Neuronal stem cell (in vitro differentiated cells): ENCODE measurements at regions not wholly inside any gene's neighbourhood (a gene's known extent, or its start where the extent isn't known, plus 50 kb on each side); places are given as distances from the start of the nearest gene placed in this dataset.
"Not testable (repeated sequence)": the region's sequence is repeated elsewhere in the genome, so short reads cannot be mapped to it uniquely, and the experiment has no call there.

Source experiments
- DNase-seq: peaks from one replicate; pipeline ENCODE4 v3.0.0-alpha.2; 2013; ENCODE audit warnings: low spot score
- H2AFZ ChIP-seq: one replicate; pipeline ENCODE4 v1.6.1; 2013; ENCODE audit warnings: mild to moderate bottlenecking, low read length, inconsistent platforms
- H2AK5ac ChIP-seq: 2 replicates; pipeline ENCODE4 v1.6.1; 2013; ENCODE audit warnings: low read depth, mild to moderate bottlenecking, inconsistent platforms, low read length, moderate library complexity, mixed read lengths
- H2BK120ac ChIP-seq: 2 replicates; pipeline ENCODE4 v1.6.1; 2013; ENCODE audit warnings: low read depth, mild to moderate bottlenecking, inconsistent platforms, low read length, moderate library complexity, mixed read lengths
- H2BK12ac ChIP-seq: one replicate; pipeline ENCODE4 v1.6.1; 2013; ENCODE audit warnings: low read length, inconsistent platforms
- H2BK15ac ChIP-seq: 2 replicates; pipeline ENCODE4 v1.6.1; 2013; ENCODE audit warnings: mild to moderate bottlenecking, low read length, inconsistent platforms, mixed read lengths
- H2BK5ac ChIP-seq: one replicate; pipeline ENCODE4 v1.6.1; 2013; ENCODE audit warnings: inconsistent platforms, mild to moderate bottlenecking, low read length, moderate library complexity
- H3K14ac ChIP-seq: one replicate; pipeline ENCODE4 v1.6.1; 2013; ENCODE audit warnings: low read length, inconsistent platforms
- H3K18ac ChIP-seq: 2 replicates; pipeline ENCODE4 v1.6.1; 2013; ENCODE audit warnings: low read length, inconsistent platforms
- H3K23ac ChIP-seq: 2 replicates; pipeline ENCODE4 v1.6.1; 2013; ENCODE audit warnings: low read depth, mild to moderate bottlenecking, mixed read lengths, low read length, inconsistent platforms; ENCODE audit not compliant: poor library complexity
- H3K27ac ChIP-seq: replicated peaks from 3 replicates; pipeline ENCODE4 v1.5.1; 2013; ENCODE audit warnings: low read length, inconsistent platforms
- H3K27me3 ChIP-seq, 3 experiments: 2 replicates each; pipeline ENCODE4 v1.6.1; 2013; ENCODE audit warnings: low read length in 3 of 3, mild to moderate bottlenecking in 2 of 3, inconsistent platforms in 1 of 3, low read depth in 1 of 3, mixed read lengths in 1 of 3, moderate library complexity in 1 of 3; ENCODE audit not compliant: control insufficient read depth in 3 of 3, insufficient read depth in 3 of 3
- H3K36me3 ChIP-seq, 2 donors: replicated peaks in 1 of 2; 2 replicates each; pipeline ENCODE4 v1.6.1; 2013; ENCODE audit warnings: low read length in 2 of 2; ENCODE audit not compliant: control insufficient read depth in 2 of 2, insufficient read depth in 2 of 2
- H3K4ac ChIP-seq: 2 replicates; pipeline ENCODE4 v1.6.1; 2013; ENCODE audit warnings: inconsistent platforms, mild to moderate bottlenecking, low read length, moderate library complexity
- H3K4me1 ChIP-seq, 2 donors: 1 replicate in 1 of 2; 2 replicates in 1 of 2; pipeline ENCODE4 v1.6.1; 2013; ENCODE audit warnings: low read length in 2 of 2, low read depth in 1 of 2; ENCODE audit not compliant: control insufficient read depth in 2 of 2, insufficient read depth in 1 of 2
- H3K4me2 ChIP-seq: one replicate; pipeline ENCODE4 v1.6.1; 2013; ENCODE audit warnings: mild to moderate bottlenecking, low read length, inconsistent platforms; ENCODE audit not compliant: insufficient read depth, poor library complexity, severe bottlenecking
- H3K4me3 ChIP-seq, 2 donors: 2 replicates each; pipeline ENCODE4 v1.5.1; 2013; ENCODE audit warnings: low read length in 2 of 2, mild to moderate bottlenecking in 2 of 2, inconsistent platforms in 1 of 2, moderate library complexity in 1 of 2
- H3K79me1 ChIP-seq: one replicate; pipeline ENCODE4 v1.6.1; 2013; ENCODE audit warnings: low read depth, mild to moderate bottlenecking, inconsistent platforms, low read length, moderate library complexity
- H3K9ac ChIP-seq: one replicate; pipeline ENCODE4 v1.6.1; 2013; ENCODE audit warnings: mild to moderate bottlenecking, low read depth, low read length, inconsistent platforms; ENCODE audit not compliant: poor library complexity
- H3K9me3 ChIP-seq, 2 donors: replicated peaks in 1 of 2; 2 replicates each; pipeline versions ENCODE3 to v1.6.1; 2013; ENCODE audit warnings: low read length in 2 of 2, mild to moderate bottlenecking in 2 of 2, inconsistent platforms in 1 of 2, low read depth in 1 of 2, mixed read lengths in 1 of 2, moderate library complexity in 1 of 2; ENCODE audit not compliant: control insufficient read depth in 2 of 2, insufficient read depth in 1 of 2
- H4K8ac ChIP-seq: one replicate; pipeline ENCODE4 v1.6.1; 2013; ENCODE audit warnings: low read depth, mild to moderate bottlenecking, inconsistent platforms, low read length, moderate library complexity
- H4K91ac ChIP-seq: one replicate; pipeline ENCODE4 v1.6.1; 2013; ENCODE audit warnings: low read length, low read depth, mild to moderate bottlenecking, inconsistent platforms; ENCODE audit not compliant: poor library complexity
- WGBS, 2 donors: extraction: QIAGEN DNeasy Blood & Tissue Kit; methylation state at CpG; one replicate each; pipeline ENCODE4 v1.1.7; 2013; ENCODE audit warnings: missing lambda C conversion rate in 2 of 2, mixed read lengths in 1 of 2; ENCODE audit not compliant: insufficient read length in 2 of 2, insufficient replicate concordance in 1 of 2; ENCODE audit errors: extremely low coverage in 2 of 2; 5-methylcytosine and 5-hydroxymethylcytosine counted together

- H3K79me1 ChIP-seq, H3K14ac ChIP-seq, H3K23ac ChIP-seq, H3K4ac ChIP-seq, H3K9ac ChIP-seq, H3K27ac ChIP-seq, H3K4me1 ChIP-seq, H2BK15ac ChIP-seq, H3K4me2 ChIP-seq, H2BK5ac ChIP-seq, H4K91ac ChIP-seq, DNase-seq, H2BK120ac ChIP-seq, H3K36me3 ChIP-seq, H3K18ac ChIP-seq, H2AK5ac ChIP-seq, H2AFZ ChIP-seq, H3K27me3 ChIP-seq, H2BK12ac ChIP-seq, H4K8ac ChIP-seq, H3K9me3 ChIP-seq, H3K4me3 ChIP-seq: not testable (repeated sequence)
- WGBS, 2 donors = no CpG with 5 or more reads among the region's 3 CpGs
Observed at GRCh38 chr1:120272242-120272641, 95.9 kb upstream of the SEC22B start.

GRCh38 chr1:120271561-120272221 lies 95.4 kb upstream of the SEC22B start:
- not testable (repeated sequence) for H3K18ac ChIP-seq, H3K27ac ChIP-seq, H2AK5ac ChIP-seq, H3K14ac ChIP-seq, H3K9ac ChIP-seq, H3K4ac ChIP-seq, H3K36me3 ChIP-seq, DNase-seq, H2BK15ac ChIP-seq, H4K91ac ChIP-seq, H2BK5ac ChIP-seq, H3K79me1 ChIP-seq, H3K4me1 ChIP-seq, H2AFZ ChIP-seq, H3K4me3 ChIP-seq, H3K27me3 ChIP-seq, H4K8ac ChIP-seq, H3K4me2 ChIP-seq, H3K9me3 ChIP-seq, H2BK120ac ChIP-seq, H3K23ac ChIP-seq, H2BK12ac ChIP-seq
- WGBS, 2 donors = no CpG with 5 or more reads among the region's 5 CpGs

DNA sequence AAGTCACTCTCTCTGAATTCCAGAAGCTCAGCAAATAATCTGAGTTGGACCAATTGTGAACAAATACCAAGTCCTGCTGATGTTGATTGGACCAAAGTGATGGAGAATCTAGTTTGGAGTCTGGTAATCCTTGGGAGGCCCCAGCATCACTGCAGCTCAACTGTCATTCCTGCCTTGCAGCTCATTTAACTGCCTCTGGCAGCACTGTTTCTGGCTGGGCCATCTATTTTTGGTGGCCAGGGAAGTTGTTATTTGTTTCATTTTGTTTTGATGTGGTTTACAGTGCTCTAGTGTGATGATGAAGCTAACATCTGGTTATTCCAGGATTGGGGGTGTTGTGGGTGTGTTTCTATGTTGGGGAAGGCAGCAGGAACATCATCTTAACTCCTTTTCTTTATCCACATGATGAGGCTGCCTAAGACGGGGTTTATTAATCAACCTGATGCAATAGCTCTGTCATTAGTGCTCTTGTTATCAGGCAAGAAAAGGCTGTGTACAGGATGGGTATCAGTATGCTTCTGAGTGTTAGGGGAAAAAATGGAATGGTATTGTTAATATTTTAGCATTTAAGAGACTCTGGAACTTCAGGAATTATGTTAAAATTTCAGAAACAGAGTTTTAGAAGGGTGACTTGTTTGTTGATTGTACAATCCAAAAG lies 91.7 kb upstream of the SEC22B start:
- H2BK5ac ChIP-seq, H4K8ac ChIP-seq, H3K36me3 ChIP-seq, H3K79me1 ChIP-seq, H3K23ac ChIP-seq, DNase-seq, H3K27me3 ChIP-seq, H3K4me3 ChIP-seq, H2BK15ac ChIP-seq, H3K9ac ChIP-seq, H3K4me1 ChIP-seq, H2AFZ ChIP-seq, H3K18ac ChIP-seq, H2BK120ac ChIP-seq, H4K91ac ChIP-seq, H3K4me2 ChIP-seq, H3K27ac ChIP-seq, H3K4ac ChIP-seq, H2BK12ac ChIP-seq, H3K14ac ChIP-seq, H3K9me3 ChIP-seq, H2AK5ac ChIP-seq: not testable (repeated sequence)
- WGBS, 2 donors = no CpG with 5 or more reads among the region's 1 CpG

- not testable (repeated sequence) for H3K27me3 ChIP-seq, H3K36me3 ChIP-seq, H2BK12ac ChIP-seq, H3K18ac ChIP-seq, H3K9me3 ChIP-seq, H3K4me2 ChIP-seq, H3K79me1 ChIP-seq, H3K23ac ChIP-seq, H2BK120ac ChIP-seq, H3K14ac ChIP-seq, H3K27ac ChIP-seq, H3K4me3 ChIP-seq, H3K4me1 ChIP-seq, DNase-seq, H3K4ac ChIP-seq, H2AK5ac ChIP-seq, H2AFZ ChIP-seq, H4K8ac ChIP-seq, H3K9ac ChIP-seq, H2BK15ac ChIP-seq, H2BK5ac ChIP-seq, H4K91ac ChIP-seq
- no CpG with 5 or more reads among the region's 6 CpGs for WGBS, 2 donors
Observed at GRCh38 chr1:120264564-120264963, 88.2 kb upstream of the SEC22B start.
